A549 (cell line): ENCODE measurements at regions not wholly inside any gene's neighbourhood (a gene's known extent, or its start where the extent isn't known, plus 50 kb on each side); places are given as distances from the start of the nearest gene placed in this dataset.

ENCODE experiments used
- ATAC-seq, 2 experiments: fragments of 200-7000 bp in 1 of 2; fragments of >200 bp in 1 of 2; cut with Nextera tagmentation in 1 of 2; cut with Tn5 transposase in 1 of 2; 3 replicates each; pipeline versions ENCODE4 v1.8.0 to v1.9.1; 2018 to 2020; ENCODE audit warnings: mild to moderate bottlenecking in 1 of 2, moderate library complexity in 1 of 2
- CTCF ChIA-PET: fragments of 300-600 bp; sonication (Branson Sonifier 250); formaldehyde crosslinking; extraction: SDS; loops from one replicate; lab custom pipeline; 2021; ENCODE audit warnings: antibody characterized with exemption, inconsistent platforms; lab: Yijun Ruan, JAX
- POLR2A ChIA-PET: fragments of 350-600 bp; formaldehyde crosslinking; extraction: SDS; loops from one replicate; lab custom pipeline; 2021; ENCODE audit warnings: antibody characterized with exemption, inconsistent platforms; lab: Yijun Ruan, JAX
- DNase-seq, 2 experiments: peaks; one replicate each; pipeline versions ENCODE4 v3.0.0 to v3.0.0-alpha.2; 2011 to 2016; ENCODE audit warnings: low read depth in 1 of 2, low spot score in 1 of 2
- FAIRE-seq: peaks from 2 replicates; lab custom pipeline; 2011; peaks lifted over from hg19 to GRCh38; lab: Jason Lieb, UNC
- H3K27ac ChIP-seq, 2 experiments: fragments of >200 bp; sonication (Bioruptor Twin); formaldehyde crosslinking; 3 replicates each; pipeline ENCODE4 v1.5.1; 2016 to 2017
- H3K4me1 ChIP-seq: fragments of >200 bp; sonication (Bioruptor Twin); formaldehyde crosslinking; 3 replicates; pipeline ENCODE4 v1.6.1; 2016
- H3K4me2 ChIP-seq: fragments of >200 bp; sonication (Bioruptor Twin); formaldehyde crosslinking; 3 replicates; pipeline ENCODE4 v1.6.1; 2016
- H3K4me3 ChIP-seq: fragments of >200 bp; sonication (Bioruptor Twin); formaldehyde crosslinking; 3 replicates; pipeline ENCODE4 v1.5.1; 2016
- H3K9me3 ChIP-seq: fragments of >200 bp; sonication (Bioruptor Twin); formaldehyde crosslinking; 3 replicates; pipeline ENCODE4 v1.6.1; 2016
- BCL3 ChIP-seq: fragments of >200 bp; sonication (Bioruptor Twin); formaldehyde crosslinking; IDR thresholded peaks from 3 replicates; pipeline ENCODE4 v1.6.1; 2016
- BHLHE40 ChIP-seq: IDR thresholded peaks from 2 replicates; pipeline ENCODE4 v1.6.1; 2012; ENCODE audit warnings: low read depth, low read length, inconsistent platforms
- CHD4 ChIP-seq: fragments of 200-600 bp; sonication (generic); IDR thresholded peaks from 2 replicates; pipeline ENCODE4 v1.6.1; 2016; ENCODE audit warnings: antibody characterized with exemption, mild to moderate bottlenecking, borderline replicate concordance
- CTCF ChIP-seq: fragments of >200 bp; sonication (Bioruptor Twin); formaldehyde crosslinking; IDR thresholded peaks from 3 replicates; pipeline ENCODE4 v1.5.1; 2016
- EP300 ChIP-seq, 2 experiments: fragments of >200 bp; sonication (Bioruptor Twin); formaldehyde crosslinking; IDR thresholded peaks; 2 replicates in 1 of 2; 3 replicates in 1 of 2; pipeline ENCODE4 v1.6.1; 2016 to 2017
- FOSL2 ChIP-seq, 2 experiments: fragments of 450-650 bp in 1 of 2; fragments of >200 bp in 1 of 2; sonication (Bioruptor Twin) in 1 of 2; formaldehyde crosslinking; IDR thresholded peaks; 2 replicates each; pipeline versions ENCODE4 v1.5.0 to v1.6.1; 2016 to 2020; ENCODE audit warnings: mild to moderate bottlenecking in 1 of 2, moderate library complexity in 1 of 2
- HEYL ChIP-seq: fragments of 250-450 bp; sonication (Bioruptor Pico); IDR thresholded peaks from 2 replicates; pipeline ENCODE4 v1.8.0; 2021; ENCODE audit warnings: mild to moderate bottlenecking, moderate library complexity
- HOXA7 ChIP-seq: fragments of 250-450 bp; sonication (Bioruptor Pico); IDR thresholded peaks from 2 replicates; pipeline ENCODE4 v1.5.0; 2020; ENCODE audit warnings: mild to moderate bottlenecking, moderate library complexity
- HOXB13 ChIP-seq: fragments of 250-450 bp; sonication (Bioruptor Pico); IDR thresholded peaks from 2 replicates; pipeline ENCODE4 v1.5.0; 2020; ENCODE audit warnings: low read depth, mild to moderate bottlenecking, moderate library complexity
- HOXB5 ChIP-seq: fragments of 250-450 bp; sonication (Bioruptor Pico); IDR thresholded peaks from 2 replicates; pipeline ENCODE4 v1.5.0; 2020; ENCODE audit warnings: mild to moderate bottlenecking, moderate library complexity
- KDM5A ChIP-seq: fragments of 200-600 bp; sonication (generic); IDR thresholded peaks from 2 replicates; pipeline ENCODE4 v1.6.1; 2016; ENCODE audit warnings: antibody characterized with exemption, mild to moderate bottlenecking
- MAX ChIP-seq: IDR thresholded peaks from 2 replicates; pipeline ENCODE4 v1.6.1; 2012
- MYC ChIP-seq: IDR thresholded peaks from 2 replicates; pipeline ENCODE4 v1.6.1; 2012; ENCODE audit warnings: mild to moderate bottlenecking, inconsistent platforms, low read length, improper control_type of control experiment, borderline replicate concordance
- NFE2L2 ChIP-seq: fragments of 150-350 bp; conservative IDR thresholded peaks from 2 replicates; pipeline ENCODE4 v1.6.1; 2014; ENCODE audit warnings: low read length
- NR3C1 ChIP-seq: fragments of >200 bp; sonication (Bioruptor Twin); formaldehyde crosslinking; IDR thresholded peaks from 3 replicates; pipeline ENCODE4 v1.6.1; 2017
- RNF2 ChIP-seq: fragments of 200-600 bp; sonication (generic); IDR thresholded peaks from 2 replicates; pipeline ENCODE4 v1.6.1; 2016; ENCODE audit warnings: low read depth, mild to moderate bottlenecking, antibody characterized with exemption, moderate library complexity, borderline replicate concordance
- SREBF2 ChIP-seq: fragments of 450-650 bp; IDR thresholded peaks from 2 replicates; pipeline ENCODE4 v1.6.1; 2014; ENCODE audit warnings: mild to moderate bottlenecking, moderate library complexity
- ZC3H11A ChIP-seq: fragments of 450-650 bp; IDR thresholded peaks from 2 replicates; pipeline ENCODE4 v1.6.1; 2014; ENCODE audit warnings: antibody characterized with exemption, mild to moderate bottlenecking
- WGBS: methylation state at CpG from one replicate; pipeline ENCODE4 v1.1.6; 2017; ENCODE audit errors: missing lambda C conversion rate; 5-methylcytosine and 5-hydroxymethylcytosine counted together

- CTCF ChIA-PET, result no interaction called here
Observed at GRCh38 chr2:126510356-126510755, 145.6 kb upstream of the GYPC start.

GRCh38 chr2:126510960-126511359, 145.0 kb upstream of the GYPC start:
- no peak overlapping the region for H3K4me2 ChIP-seq
- 23% methylated on average over 7 of the region's 7 CpGs for WGBS
- ATAC-seq (no peak), FAIRE-seq (no peak), DNase-seq (no peak)
- H3K27ac ChIP-seq, result no peak overlapping the region
- ChIA-PET CTCF (no interaction called here), POLR2A (no interaction called here)
- no peak overlapping the region for H3K4me3 ChIP-seq
- no peaks in the 10 kb centered on the region for H3K4me1 ChIP-seq
- TF ChIP-seq HEYL (CRISPR knock-in tag), result no peak
- H3K9me3 ChIP-seq, result no peaks in the 10 kb centered on the region

More at GRCh38 chr2:126510356-126510755, 145.6 kb upstream of the GYPC start:
- POLR2A ChIA-PET, result no interaction called here
- WGBS, result 7% methylated on average over 1 of the region's 1 CpG
- Histone ChIP-seq H3K4me2 (no peak overlapping the region), H3K9me3 (no peaks in the 10 kb centered on the region), H3K4me1 (no peaks in the 10 kb centered on the region), H3K27ac (no peak overlapping the region), H3K4me3 (no peak overlapping the region)
- ATAC-seq (no peak), FAIRE-seq (no peak), DNase-seq (no peak)
- TF ChIP-seq CHD4 (no peak), EP300 (IDR thresholded peaks at IDR 0.05) (no peak), FOSL2 (IDR thresholded peaks at IDR 0.05) (no peak), FOSL2 (CRISPR knock-in tag; IDR thresholded peaks at IDR 0.05) (no peak)

GRCh38 chr2:126512026-126512425, 143.9 kb upstream of the GYPC start:
- Histone ChIP-seq H3K4me3 (no peak overlapping the region), H3K4me2 (no peak overlapping the region), H3K9me3 (no peaks in the 10 kb centered on the region), H3K4me1 (no peaks in the 10 kb centered on the region), H3K27ac (no peak overlapping the region)
- DNase-seq (no peak), FAIRE-seq (no peak), ATAC-seq (no peak)
- ChIA-PET POLR2A (no interaction called here), CTCF (no interaction called here)
- 15% methylated on average over 6 of the region's 6 CpGs for WGBS
- no peak for TF ChIP-seq KDM5A
- TF ChIP-seq RNF2, result no peak
- no peak for TF ChIP-seq SREBF2
- no peak for TF ChIP-seq BCL3

GRCh38 chr2:126513033-126513432, 142.9 kb upstream of the GYPC start:
- H3K4me3 ChIP-seq, result no peak overlapping the region
- POLR2A ChIA-PET, result no interaction called here
- CTCF ChIA-PET, result no interaction called here
- H3K4me2 ChIP-seq, result no peak overlapping the region
- 2% methylated on average over 4 of the region's 4 CpGs for WGBS
- FAIRE-seq (no peak), ATAC-seq (no peak)
- H3K4me1 ChIP-seq, result no peaks in the 10 kb centered on the region
- TF ChIP-seq CTCF (no peak), NFE2L2 (no peak), HOXA7 (no peak), HOXB13 (no peak), KDM5A (no peak), MYC (no peak), HOXB5 (CRISPR knock-in tag) (no peak), NR3C1 (no peak), MAX (no peak), ZC3H11A (no peak), BHLHE40 (no peak)
- TF ChIP-seq, all 56 proteins: peak for 0
- DNase-seq, result no peak
- Histone ChIP-seq H3K9me3 (no peaks in the 10 kb centered on the region), H3K27ac (no peak overlapping the region)
